GM18517 (cell line): ENCODE measurements at regions not wholly inside any gene's neighbourhood (a gene's known extent, or its start where the extent isn't known, plus 50 kb on each side); places are given as distances from the start of the nearest gene placed in this dataset.

Experiments
- ATAC-seq: cut with Tn5 transposase; IDR thresholded peaks from one replicate; pipeline ENCODE4 v1.9.1; 2021; ENCODE audit warnings: mild to moderate bottlenecking, moderate library complexity; ENCODE audit not compliant: unreplicated experiment

GRCh38 chr18:46424898-46425297 lies 232.1 kb downstream of the LOXHD1 start:
- no peak for ATAC-seq

GRCh38 chr18:46425511-46425910 lies 231.5 kb downstream of the LOXHD1 start:
- ATAC-seq: no peak

- ATAC-seq: no peak
Observed at GRCh38 chr18:46426021-46426678, 230.9 kb downstream of the LOXHD1 start.

GRCh38 chr18:46426679-46427047 lies 230.4 kb downstream of the LOXHD1 start:
- ATAC-seq: no peak
